ENCODE measurements at regions not wholly inside any gene's neighbourhood (a gene's known extent, or its start where the extent isn't known, plus 50 kb on each side); places are given as distances from the start of the nearest gene placed in this dataset.
A peak's percentile ranks its signal among the peaks of the same experiment; 100 is the strongest.

DNA sequence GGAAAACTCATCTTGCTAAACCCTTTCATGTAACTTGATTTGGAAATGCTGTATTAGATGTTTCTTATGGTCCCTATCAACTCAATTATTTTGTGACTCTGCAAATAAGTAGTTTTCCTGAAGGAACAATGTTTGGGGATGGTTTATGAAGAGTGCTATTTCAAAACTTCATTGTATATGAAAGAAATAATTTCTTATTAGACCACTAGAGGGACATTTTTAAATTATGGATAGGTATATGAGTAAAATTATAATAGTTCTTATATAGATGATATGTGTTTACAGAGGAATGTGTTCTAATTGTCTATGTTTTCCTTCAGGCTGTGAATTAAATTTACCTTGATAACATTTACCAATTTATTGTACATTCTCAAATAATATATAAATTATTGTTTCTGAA, 509.4 kb upstream of the RAG2 start:
- Histone ChIP-seq H3K4me1 (no peaks in the 10 kb centered on the region), H3K27ac (no peak overlapping the region), H3K27me3 (ENCODE audit: low read depth) (no peaks in the 10 kb centered on the region), H3K36me3 (no peaks in the 10 kb centered on the region), H3K9me3 (no peaks in the 10 kb centered on the region), H3K4me3 (no peak overlapping the region)
- intact Hi-C loops (cut with DNase I): no loop called here
- TF ChIP-seq, protein P1, sequence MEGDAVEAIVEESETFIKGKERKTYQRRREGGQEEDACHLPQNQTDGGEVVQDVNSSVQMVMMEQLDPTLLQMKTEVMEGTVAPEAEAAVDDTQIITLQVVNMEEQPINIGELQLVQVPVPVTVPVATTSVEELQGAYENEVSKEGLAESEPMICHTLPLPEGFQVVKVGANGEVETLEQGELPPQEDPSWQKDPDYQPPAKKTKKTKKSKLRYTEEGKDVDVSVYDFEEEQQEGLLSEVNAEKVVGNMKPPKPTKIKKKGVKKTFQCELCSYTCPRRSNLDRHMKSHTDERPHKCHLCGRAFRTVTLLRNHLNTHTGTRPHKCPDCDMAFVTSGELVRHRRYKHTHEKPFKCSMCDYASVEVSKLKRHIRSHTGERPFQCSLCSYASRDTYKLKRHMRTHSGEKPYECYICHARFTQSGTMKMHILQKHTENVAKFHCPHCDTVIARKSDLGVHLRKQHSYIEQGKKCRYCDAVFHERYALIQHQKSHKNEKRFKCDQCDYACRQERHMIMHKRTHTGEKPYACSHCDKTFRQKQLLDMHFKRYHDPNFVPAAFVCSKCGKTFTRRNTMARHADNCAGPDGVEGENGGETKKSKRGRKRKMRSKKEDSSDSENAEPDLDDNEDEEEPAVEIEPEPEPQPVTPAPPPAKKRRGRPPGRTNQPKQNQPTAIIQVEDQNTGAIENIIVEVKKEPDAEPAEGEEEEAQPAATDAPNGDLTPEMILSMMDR (IDR thresholded peaks at IDR 0.05): no peak
- no peak for DNase-seq
- no peak for ATAC-seq

- DNase-seq (no peak), ATAC-seq (no peak)
- Histone ChIP-seq H3K4me3 (no peak overlapping the region), H3K9me3 (no peaks in the 10 kb centered on the region), H3K27me3 (ENCODE audit: low read depth) (no peaks in the 10 kb centered on the region), H3K27ac (no peak overlapping the region), H3K36me3 (no peaks in the 10 kb centered on the region), H3K4me1 (no peaks in the 10 kb centered on the region)
- TF ChIP-seq, protein P1 (IDR thresholded peaks at IDR 0.05): no peak
- intact Hi-C loops (cut with DNase I): no loop called here
Observed at GRCh38 chr11:37105427-37105826, 507.4 kb upstream of the RAG2 start.

DNA sequence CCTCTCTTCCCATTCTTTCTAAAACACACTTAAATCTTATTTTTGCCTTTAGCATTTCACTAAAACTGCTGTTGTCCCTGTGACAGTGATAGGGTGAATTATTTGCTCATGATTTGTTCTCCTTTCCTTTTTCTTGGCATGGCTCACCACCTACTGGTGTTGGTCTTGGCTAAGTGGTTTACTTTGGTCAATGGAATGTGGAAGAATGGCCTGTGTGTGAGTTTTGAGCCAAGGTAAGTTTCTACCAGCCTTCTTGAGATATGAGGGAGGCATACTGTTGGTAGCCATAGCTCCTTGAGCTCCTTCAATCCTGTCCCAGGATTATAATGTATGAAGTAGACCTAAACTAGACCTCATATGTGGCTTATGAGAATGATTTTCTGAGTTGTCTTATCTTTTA, 506.3 kb upstream of the RAG2 start:
- Histone ChIP-seq H3K9me3 (no peaks in the 10 kb centered on the region), H3K27me3 (ENCODE audit: low read depth) (no peaks in the 10 kb centered on the region), H3K36me3 (no peaks in the 10 kb centered on the region), H3K27ac (no peak overlapping the region), H3K4me1 (no peaks in the 10 kb centered on the region), H3K4me3 (no peak overlapping the region)
- intact Hi-C loops (cut with DNase I): no loop called here
- DNase-seq: no peak
- ATAC-seq: peak; percentile 55 to 71
- TF ChIP-seq, protein P1 (IDR thresholded peaks at IDR 0.05): no peak

DNA sequence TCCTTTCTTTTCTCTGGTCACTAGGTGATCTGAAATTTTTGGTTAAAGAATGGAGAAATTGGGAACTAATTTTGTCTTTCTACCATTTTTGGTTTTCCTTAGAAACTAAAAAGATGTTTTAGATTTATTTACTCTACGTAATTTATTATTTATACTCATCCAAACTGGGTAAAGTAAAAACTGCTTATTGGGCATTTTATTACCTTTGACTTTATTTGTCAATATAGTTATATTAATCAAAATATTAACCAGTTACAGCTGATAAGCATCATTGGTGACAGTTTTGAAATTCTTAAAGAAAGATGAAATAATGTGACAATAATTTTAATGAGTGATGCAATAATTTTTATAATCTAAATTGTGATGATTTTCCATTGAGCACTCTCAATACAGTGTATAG, 502.0 kb upstream of the RAG2 start:
- Histone ChIP-seq H3K27me3 (ENCODE audit: low read depth) (no peaks in the 10 kb centered on the region), H3K4me3 (no peak overlapping the region), H3K4me1 (no peaks in the 10 kb centered on the region), H3K27ac (no peak overlapping the region), H3K9me3 (no peaks in the 10 kb centered on the region), H3K36me3 (no peaks in the 10 kb centered on the region)
- TF ChIP-seq, protein P1 (IDR thresholded peaks at IDR 0.05): no peak
- DNase-seq (no peak), ATAC-seq (no peak)
- intact Hi-C loops (cut with DNase I): no loop called here

DNA sequence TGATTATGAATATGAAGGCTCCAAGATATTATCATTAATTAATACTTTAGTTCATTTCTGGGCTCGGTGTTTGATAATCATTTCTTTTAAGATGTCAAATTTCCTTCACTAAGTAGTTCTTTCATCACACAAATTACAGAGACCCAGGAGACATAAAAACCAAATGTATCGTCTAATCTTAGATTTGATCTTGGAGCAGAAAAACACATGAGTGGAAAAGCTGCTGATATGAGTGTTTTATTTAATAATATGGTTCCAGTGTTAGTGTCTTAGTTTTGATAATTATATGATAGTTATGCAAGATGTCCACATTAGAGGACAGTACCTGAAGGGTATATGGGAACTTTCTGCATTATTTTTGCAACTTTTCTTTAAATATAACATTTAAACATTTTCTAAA, 494.5 kb upstream of the RAG2 start:
- TF ChIP-seq, protein P1 (IDR thresholded peaks at IDR 0.05): no peak
- H3K9me3 ChIP-seq: no peaks in the 10 kb centered on the region
- no peaks in the 10 kb centered on the region for H3K27me3 ChIP-seq (ENCODE audit: low read depth)
- H3K4me3 ChIP-seq: no peak overlapping the region
- H3K27ac ChIP-seq: no peak overlapping the region
- intact Hi-C loops (cut with DNase I): no loop called here
- DNase-seq (no peak), ATAC-seq (no peak)
- no peaks in the 10 kb centered on the region for H3K4me1 ChIP-seq
- H3K36me3 ChIP-seq: no peaks in the 10 kb centered on the region

- no peak overlapping the region for H3K27ac ChIP-seq
- no peak for ATAC-seq
- H3K4me1 ChIP-seq: no peaks in the 10 kb centered on the region
- H3K27me3 ChIP-seq (ENCODE audit: low read depth): no peaks in the 10 kb centered on the region
- no peak for DNase-seq
- H3K36me3 ChIP-seq: no peaks in the 10 kb centered on the region
- no peak overlapping the region for H3K4me3 ChIP-seq
- TF ChIP-seq, protein P1 (IDR thresholded peaks at IDR 0.05): no peak
- no peaks in the 10 kb centered on the region for H3K9me3 ChIP-seq
- intact Hi-C loops (cut with DNase I): no loop called here
Observed at GRCh38 chr11:37089439-37089838, 491.4 kb upstream of the RAG2 start.
